NCI-H2227 treated with DMSO at 0.1 percent for 48 hours (cell line): ENCODE measurements at regions not wholly inside any gene's neighbourhood (a gene's known extent, or its start where the extent isn't known, plus 50 kb on each side); places are given as distances from the start of the nearest gene placed in this dataset.

Experiments used
- DNase-seq: peaks from one replicate; lab custom pipeline; 2025; lab: John Stamatoyannopoulos, UW

DNA sequence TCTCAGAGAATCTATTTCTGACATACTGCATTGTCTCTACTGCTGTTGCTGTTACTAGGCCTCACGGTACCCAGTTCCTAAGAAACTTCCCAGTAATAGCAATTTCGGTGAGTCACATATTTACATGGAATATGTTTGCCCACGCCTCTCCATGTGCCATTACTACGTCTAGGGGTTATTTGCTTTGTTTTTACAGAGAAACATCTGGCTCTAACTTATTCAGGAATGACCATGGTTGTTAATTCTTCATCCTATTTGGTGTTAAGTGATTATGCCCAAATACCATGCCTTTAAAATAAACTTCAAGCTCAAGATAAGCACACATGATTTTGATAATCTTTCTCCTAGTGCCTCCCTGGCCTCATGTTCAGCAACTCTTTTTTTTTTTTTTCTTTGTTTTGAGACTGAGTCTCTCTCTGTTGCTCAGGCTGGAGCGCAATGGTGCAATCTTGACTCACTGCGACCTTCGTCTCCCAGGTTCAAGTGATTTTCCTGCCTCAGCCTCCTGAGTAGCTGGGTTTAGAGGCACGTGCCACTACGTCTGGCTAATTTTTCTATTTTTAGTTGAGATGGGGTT lies 101.0 kb upstream of the HS3ST1 start:
- DNase-seq = no peak

DNA sequence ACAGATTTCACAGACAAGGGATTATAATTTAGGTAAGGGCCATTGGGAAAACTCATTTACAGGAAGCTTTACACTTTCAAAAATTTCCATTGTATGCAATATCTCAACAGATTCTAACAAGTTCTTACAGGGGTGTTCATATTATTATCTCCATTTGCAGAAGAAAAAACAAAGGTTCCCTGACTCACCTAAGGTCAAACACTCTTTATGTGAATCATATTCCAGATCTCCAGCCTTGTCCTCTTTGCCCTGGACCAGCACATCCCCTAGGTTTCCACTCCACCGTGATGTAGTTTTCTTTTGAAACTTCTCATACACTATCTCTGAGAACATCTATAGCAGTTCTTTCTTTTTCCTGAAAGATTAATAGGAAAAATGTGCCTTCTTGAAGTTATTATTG lies 96.4 kb upstream of the HS3ST1 start:
- no peak for DNase-seq

DNA sequence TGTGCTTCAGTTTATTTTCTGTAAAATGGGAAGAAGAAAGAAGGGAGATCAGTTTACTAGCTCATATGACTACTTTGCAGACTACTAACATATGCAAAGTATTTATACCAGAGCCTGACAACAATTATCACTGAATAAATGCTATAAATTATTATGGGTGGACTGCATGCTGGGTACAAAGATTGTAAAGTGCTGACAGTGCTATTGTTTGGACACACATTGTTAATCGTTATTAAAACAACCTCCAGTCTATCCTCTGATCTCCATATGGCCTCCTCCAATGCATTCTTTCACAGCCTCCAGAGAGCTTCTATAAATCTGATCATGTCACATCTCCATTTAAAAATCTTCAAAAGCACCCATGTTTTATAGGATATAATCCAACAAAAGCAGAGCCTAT lies 90.1 kb upstream of the HS3ST1 start:
- no peak for DNase-seq

DNA sequence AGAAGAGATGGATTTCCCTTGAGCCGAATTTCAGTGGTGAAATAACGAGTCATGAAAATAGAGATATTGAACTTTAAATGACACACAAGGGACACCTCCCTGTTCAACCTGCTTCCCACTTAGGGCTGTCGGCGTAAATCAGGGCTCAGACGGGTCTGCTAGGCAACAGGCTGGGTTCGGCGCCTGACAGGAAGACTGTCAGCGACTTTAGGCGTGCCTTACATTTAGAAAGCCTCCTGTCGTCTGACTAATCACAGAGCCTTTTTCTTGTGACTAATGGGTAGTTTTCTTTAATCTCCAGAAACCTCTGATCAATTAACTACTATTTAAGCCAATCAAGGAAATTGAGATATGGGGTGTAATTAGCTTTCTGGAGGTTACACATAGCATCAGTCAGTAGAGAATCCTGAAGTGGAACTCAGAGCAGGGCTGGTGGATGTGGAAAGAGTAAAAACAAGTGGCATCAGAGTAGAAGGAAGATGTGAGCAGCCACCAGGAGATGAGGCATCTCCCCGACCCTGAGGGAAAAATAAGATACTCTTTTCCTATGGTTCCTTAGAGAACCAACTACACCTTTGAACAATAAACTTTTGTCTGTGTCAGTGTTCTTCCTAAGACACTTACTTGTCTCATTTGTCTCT lies 86.2 kb upstream of the HS3ST1 start:
- DNase-seq = no peak

DNA sequence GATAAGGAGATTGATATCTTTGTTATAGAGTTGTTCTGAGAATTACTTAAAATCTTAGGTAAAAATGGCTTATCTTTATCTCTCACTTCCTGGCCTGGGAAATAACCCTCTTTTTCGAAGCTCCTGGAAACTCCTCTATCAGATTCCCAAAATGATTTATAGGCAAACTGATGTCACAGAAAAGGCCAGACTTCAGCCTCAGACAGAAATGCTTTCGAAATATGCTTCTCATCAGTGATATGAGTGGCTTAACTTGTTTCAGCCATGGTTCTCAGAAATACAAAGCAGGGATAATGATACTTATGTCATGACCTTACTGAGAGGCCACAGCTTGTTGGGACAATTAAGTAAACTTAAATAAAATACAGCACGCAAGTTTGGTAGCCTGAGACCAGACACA lies 85.3 kb upstream of the HS3ST1 start:
- no peak for DNase-seq

DNA sequence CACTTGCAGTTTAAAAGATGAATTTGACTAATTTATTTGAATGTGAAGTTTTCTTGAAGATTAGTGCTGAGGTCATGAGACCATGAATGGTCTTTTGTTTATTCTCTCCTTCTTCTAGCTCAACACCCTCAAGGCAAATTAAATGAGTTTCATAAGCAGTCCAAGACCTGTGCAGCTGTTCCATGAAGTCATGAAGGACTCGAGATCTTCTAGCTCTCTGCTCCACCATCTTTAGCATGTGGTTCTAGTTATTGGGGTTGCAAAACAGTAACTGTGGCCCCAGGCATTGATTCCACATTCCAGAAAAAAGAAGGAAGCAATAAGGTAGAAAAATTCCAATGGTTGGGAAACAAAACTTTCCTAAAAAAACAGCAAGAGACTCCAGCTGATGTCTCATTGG lies 84.2 kb upstream of the HS3ST1 start:
- DNase-seq = no peak

DNA sequence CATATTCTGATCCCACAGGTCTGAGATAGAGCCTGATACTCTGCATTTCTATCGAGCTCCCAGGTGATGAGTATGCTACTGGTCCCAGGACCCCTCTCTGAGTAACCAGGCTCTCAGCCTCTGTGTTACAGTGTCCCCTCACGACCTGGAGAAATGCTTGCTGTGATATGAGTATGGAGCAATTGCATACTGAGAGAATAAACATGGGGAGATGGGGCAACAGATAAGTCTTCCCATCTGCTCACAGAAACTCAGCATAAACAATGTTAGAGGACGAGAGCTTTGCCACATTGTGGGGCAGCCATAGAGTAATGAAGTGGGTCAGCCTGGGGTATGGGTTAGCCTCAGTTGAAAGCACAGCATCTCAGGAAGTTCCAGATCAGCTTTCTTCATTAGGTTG lies 82.6 kb upstream of the HS3ST1 start:
- DNase-seq = no peak

DNA sequence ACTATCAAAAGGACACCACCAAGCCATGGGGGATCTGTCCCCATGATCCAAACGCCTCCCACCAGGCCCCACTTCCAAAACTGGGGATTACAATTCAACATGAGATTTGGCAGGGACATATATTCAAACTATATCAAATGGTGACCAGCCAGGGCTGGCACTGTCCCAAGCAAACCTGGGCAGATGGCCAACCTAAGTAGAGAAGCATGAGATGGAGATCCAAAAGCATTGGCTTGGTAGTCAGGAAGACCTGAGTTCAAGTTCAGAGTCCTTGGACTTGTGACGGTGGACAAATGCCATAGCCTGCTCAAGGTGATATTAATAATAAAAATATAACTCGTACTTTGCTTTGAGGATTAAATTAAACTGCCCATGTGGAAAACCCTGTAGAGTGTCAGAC lies 79.2 kb upstream of the HS3ST1 start:
- DNase-seq = no peak

DNA sequence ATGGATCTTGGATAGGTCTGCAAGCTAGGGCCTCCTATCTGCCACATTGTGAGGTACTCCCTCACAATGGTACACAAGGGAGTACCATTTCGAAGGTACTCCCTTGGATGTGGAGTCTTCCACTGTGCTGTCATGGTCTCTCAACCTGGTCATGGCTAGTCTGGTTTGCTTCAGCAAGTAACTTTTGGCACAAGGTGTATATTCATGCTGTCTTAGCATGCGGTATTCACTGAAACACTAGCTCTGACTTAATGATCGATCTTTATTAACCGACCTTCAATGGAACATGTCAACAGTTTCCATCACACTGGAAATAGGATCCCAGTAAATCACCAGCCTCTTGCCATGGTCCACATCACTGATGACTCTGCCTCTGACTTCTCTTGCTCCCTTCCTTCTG lies 77.5 kb upstream of the HS3ST1 start:
- no peak for DNase-seq

DNA sequence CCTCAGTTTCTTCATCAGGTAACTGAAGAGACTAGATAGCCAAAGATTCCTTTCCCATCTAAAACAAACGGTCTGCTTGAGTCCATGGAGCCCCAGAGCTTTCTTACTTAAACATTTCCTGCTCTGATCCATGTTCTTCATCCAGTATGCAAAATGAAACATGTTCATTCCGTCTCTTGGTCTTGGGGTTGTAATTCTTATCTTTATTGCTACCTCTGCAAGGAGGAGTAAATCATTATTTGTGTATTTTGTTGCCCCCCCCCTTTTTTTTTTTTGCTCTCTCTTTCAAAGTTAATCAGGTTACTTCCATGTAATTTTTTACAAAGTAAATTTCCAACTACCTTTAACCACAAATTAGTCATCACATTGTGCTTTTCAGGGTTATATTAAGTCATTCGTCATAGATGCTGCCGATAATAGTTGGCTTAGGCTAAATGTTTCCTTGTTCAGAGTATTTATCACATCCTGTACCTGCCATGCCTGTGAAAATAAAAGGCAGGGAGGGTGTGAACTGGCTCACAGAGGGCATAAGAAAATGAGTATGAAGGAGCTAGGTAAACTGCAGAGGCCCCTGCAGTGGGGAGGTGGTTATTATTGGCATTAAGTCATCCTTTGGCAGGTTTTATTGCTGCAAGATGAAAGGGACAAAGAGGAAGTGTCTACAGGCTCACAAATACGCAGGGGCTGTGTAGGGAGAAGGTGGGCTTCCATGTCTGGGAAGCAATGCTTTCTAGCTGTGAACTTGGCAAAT lies 76.7 kb upstream of the HS3ST1 start:
- peak; percentile 46 for DNase-seq

DNA sequence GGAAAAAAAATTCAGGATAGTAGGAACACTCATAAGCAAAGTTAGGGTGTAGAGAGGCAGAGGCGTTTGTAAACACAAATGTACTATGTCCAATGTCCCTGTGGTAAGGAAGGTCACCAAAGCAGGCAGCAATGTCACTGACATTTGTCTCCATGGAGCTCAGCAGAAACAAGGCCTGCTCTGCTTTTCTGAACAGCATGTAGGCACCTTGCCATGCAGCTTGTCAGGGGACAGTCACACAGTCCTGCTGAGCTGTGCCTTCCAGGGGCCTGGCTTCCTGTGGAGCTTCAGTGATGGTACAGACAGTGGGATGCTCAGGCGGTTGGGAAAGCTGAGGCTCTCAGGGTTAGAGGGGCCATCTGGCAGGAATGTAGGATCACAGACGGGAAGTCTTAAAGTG lies 74.5 kb upstream of the HS3ST1 start:
- no peak for DNase-seq

DNA sequence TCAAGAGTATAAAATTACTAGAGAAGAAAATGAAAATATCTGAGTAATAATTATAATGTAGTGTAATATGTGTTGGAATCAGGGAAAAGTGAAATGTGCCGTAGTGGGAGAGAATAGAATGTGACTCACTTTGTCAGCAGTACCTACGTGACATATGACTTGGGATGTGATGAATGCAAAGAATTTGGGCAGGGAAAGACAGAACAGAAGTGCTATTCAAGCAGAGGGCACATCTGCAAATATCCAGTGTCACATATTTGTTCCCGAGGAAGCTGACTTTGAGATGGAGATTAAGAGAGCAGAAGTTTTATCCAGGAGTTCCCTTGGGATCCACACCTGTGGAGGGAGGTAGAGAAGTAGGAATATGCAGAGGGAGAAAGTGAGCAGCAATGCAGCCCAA lies 69.3 kb upstream of the HS3ST1 start:
- DNase-seq = no peak

DNA sequence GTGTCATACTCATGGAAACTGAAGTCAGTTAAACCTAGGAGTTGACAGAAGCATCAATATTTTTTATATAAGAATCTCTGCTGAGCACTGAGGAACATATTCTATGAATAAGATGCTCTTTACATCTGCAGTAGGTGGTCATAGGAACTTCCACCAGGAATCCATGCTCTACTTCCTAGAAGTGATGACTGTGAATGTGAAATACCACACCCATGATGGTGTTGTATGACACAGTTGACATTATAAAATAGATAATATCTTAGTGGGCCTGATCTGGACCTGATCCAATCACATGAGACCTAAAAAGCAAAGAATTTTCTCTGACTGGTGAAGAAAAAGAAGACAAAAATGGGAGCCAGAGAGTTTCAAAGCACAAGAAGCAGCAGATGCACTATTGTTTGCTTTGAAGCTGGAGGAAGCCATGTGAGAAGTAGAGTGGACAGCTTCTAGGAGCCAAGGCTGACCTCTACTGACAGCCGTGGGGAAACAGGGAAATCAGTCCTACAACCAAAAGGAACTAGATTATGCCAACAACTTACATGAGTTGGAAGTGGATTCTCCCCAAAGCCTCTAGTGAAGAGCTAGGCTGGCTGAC lies 68.6 kb upstream of the HS3ST1 start:
- no peak for DNase-seq

DNA sequence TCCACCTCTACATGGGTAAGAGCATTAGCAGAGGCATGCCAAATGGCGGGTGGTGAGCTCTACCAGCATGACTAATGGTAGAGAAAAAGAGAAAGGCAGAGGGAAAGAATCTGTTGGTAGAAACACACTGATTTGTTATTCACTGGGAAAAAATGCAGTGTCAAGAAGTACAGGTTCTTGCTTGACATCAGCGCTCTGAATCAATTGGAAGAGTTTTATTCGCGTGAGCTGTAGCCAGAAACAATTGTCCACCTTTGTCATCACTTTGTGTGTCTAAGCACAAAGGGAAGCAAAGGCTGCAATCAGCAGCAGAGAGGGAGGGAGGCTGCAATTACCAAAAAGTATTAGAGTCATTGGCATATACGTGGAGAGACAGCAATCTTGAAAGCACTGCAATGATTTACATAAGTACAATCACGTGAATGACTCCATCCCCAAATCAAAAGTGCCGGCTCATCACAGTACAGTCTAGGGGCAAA lies 67.7 kb upstream of the HS3ST1 start:
- DNase-seq = no peak

DNA sequence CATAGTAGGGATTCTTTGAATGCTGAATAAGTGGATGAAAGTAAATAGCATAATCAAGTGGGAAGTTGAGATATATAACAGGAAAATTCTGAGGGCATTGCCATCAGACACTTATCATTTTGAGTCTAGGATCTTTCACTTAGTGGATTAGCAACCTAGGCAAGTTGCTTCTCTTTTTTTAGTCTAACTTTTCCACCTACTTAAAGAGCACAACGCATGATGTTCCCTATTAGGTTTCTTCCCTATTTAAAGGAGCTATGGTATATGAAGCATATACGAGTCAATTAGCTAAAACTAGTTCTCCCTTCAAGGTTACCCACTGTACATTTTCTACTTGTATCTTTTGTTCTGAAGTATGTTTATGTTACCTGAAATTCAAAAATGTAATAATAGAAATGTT lies 67.1 kb upstream of the HS3ST1 start:
- DNase-seq = no peak

DNA sequence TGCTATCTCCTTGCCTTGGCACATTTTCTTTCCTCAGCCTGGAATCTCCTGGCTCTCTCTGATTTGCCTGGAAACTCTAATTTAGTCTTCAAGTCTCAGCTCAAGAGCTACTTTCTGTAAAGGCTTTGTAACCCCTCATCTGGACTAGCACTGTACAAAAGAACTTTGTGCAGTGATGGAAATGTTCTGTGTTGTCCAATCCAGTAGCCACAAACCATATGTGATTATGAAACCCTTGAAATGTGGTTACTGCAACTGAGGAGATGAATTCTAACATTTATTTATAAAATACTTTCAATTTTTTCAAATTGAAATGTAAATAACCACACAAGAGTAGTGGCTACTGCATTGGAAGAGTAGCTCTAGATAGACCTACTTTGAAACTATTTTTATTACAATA lies 66.6 kb upstream of the HS3ST1 start:
- DNase-seq = no peak

DNA sequence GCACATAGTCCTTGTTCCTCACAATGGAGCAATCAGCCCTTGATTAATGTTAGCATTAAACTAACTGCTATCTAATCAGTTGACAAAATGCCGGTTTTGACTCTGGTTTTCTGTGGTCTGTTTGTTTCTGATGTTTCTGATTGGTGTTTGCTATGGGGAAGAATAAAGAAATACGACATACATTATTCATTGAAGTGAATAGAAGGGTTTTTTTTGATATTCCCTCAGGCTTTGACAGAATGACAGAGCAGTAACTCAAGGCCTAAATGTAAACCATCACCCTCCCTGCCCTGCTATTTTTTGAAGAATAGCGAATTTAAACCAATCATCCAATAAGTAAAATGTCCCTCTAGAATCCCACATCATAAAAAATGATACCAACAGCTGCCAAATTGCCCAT lies 65.5 kb upstream of the HS3ST1 start:
- DNase-seq = no peak

DNA sequence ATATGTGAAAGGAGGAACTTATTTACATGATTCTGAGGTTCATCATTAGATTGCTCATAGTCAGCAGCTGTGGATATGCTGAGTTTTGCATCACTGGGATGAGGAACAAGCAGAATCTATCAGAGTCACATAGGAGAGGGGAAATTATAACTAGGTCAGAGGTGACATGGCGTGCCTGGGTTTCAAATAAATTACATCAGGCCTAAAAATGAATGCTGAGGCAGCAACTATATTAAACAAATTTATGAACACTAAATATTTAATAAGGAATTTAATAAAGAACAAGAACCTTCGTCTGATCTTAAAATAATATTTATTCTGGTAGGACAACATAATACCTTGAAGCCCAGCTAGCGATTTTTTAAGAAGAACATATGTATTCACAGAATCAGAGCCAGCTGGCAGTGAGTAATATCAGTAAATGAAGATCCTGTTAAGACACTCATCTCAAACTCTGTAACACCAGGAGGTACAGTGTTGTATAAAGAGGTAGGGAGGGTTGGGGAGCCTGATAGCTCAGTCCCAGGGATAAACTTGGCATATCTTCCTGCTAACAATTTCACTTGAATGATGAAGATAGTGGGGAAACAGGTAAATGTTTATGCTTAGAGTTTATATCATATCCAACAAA lies 60.9 kb upstream of the HS3ST1 start:
- DNase-seq = no peak

DNA sequence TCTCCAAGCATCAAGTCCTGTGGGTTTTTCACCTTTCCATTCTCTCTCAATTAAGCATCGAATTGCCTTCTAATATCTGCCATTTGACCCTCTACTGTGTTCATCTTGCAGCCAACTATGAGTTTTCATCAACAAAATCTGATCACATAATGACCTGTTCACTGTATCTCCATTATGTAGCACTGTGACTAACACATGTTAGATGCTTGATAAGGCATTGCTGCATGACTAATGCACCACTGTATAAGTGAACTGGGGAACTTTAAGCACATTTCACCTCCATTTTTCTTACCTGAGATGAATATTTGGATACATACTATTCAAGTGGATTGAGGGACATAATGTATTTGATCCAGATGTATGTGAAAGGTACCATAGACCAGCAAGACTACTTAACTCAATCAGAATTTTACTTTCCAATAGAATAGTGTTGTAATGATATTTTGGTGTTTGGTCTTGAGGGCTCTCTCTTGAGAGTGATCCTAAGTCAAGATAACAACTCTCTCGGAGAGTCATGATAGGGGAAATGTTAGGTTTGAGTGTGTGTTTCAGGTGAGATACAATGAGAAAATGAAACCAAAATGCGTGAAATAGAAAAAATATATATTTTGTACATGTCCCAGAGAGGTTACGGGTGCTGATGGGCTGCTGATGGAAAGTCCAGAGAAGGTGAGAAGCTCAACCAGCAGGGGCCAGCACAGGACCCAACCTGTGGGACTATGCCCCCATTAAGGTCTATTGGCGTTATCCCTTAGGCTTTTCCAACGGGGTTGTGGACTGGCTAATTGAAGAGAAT lies 60.2 kb upstream of the HS3ST1 start:
- DNase-seq = no peak

DNA sequence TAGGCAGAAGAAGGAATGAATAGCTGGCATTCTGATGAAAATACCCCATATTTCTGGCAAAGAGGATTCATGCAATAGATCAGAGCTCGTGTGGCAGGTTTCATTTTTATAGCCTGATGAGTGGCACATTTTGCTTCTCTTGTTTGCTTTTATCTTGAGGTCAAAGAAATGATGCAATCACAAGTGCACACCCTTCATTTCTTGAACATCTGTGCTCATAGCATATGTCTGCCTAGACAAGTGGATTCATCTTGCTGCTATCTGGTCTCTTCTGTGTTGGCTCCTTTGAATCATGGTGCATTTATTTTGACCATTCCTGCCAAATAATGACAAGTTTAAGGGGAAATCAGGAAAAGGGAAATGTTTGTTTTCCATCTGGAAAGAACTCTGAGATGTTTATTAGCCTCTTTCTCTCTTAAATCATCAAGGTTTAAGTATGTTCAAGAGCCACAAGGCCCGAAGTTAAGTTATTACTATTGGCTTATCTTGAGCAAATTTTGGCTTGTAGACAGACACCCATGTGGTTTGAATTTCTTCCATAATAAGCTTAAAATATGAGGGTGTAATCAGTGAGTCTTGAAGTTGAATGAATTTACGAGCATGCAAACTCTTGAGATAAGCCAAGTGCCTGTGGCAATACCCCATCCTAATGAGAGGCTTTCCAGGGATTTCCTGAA lies 59.3 kb upstream of the HS3ST1 start:
- DNase-seq = peak; percentile 1

DNA sequence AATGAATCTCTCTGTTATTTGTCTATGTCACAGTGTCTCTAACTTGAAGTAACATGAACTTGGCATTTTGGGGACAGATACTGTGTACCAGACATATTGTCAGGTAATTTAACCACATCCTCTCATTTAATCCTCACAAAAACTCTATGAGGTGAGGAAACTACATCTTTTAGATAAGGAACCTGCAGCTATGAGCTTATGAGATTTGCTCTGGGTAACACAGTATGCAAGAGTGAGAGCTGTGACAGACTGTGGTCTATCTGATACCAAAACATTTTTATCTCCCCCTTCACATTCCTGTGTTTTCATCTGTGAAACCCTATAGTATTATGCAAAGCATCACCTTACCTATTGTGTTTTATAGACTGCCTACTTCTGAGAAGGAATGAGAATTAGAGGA lies 58.4 kb upstream of the HS3ST1 start:
- DNase-seq = no peak
